ENCODE measurements at regions not wholly inside any gene's neighbourhood (a gene's known extent, or its start where the extent isn't known, plus 50 kb on each side); places are given as distances from the start of the nearest gene placed in this dataset.
"Not testable (repeated sequence)": the region's sequence is repeated elsewhere in the genome, so short reads cannot be mapped to it uniquely, and the experiment has no call there.

- no peak for DNase-seq (ENCODE audit: insufficient read length, low spot score)
- FAIRE-seq = no peak
Measured at GRCh38 chr5:116799401-116799800, 224.8 kb upstream of the SEMA6A start.

DNA sequence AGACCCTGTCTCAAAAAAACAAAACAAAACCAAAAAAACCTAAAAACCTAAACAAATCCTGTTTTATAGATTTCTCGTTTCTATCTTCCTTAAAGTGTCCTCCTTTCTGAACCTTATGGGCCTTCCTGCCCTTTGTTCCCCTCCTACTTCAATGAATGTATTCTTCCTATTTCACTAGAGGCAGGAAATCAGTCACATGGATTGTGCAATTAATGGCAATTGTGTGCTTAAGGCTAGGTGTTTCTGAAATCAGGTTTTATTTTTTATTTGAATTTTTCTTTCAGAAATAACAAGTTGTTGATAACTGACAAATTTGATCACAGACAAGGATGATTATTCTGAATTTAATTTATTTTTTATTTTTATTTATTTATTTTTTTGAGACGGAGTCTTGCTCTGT lies 220.6 kb upstream of the SEMA6A start:
- FAIRE-seq (no peak), DNase-seq (ENCODE audit: insufficient read length, low spot score) (no peak)

GRCh38 chr5:116789522-116789921 lies 214.9 kb upstream of the SEMA6A start:
- FAIRE-seq = no peak
- no peak for DNase-seq (ENCODE audit: insufficient read length, low spot score)

DNA sequence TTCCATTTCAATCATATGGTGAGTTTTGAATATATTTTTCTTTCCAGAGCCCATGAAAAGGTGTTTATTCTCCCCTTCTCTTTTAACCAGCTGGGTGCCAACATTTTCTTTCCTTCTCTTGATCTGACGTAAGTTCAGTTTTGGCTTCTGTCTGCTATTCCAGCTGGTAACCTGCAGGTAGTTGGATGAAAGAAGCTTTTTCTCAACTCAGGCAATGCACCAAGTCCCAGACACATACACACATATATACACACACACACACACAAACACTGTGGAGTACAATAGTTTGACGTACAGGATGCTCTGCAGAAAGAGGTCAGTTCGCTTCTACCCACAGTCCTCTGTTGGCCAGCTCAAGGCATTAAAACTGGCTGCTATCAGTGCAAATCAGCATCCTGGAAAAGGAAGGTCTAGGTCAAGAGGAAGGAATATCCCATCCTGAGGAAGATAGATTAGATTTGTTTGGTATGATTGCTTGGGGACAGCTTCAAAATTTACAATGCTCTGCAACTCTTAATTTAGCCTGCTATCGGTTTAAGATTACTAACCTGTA lies 214.3 kb upstream of the SEMA6A start:
- no peak for DNase-seq (ENCODE audit: insufficient read length, low spot score)
- no peak for FAIRE-seq

DNA sequence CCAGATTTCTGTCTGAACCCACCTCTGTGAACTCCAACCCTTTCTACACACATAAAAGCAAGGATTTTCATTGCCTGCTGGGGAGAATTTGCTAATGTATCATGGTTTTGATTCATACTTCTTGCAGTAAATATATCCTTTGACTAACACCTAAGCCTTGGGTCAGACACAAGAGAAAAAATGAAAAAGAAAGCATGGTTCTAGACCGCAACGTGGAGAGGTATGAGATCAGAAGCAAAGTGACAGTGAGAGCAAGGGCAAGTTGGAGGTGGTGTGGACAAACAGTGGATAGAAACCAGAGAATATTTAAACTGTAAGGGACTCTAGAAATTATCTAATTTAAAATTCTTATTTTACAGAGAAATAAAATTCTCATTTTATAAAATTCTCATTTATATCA lies 212.9 kb upstream of the SEMA6A start:
- DNase-seq (ENCODE audit: insufficient read length, low spot score) (no peak), FAIRE-seq (no peak)

DNA sequence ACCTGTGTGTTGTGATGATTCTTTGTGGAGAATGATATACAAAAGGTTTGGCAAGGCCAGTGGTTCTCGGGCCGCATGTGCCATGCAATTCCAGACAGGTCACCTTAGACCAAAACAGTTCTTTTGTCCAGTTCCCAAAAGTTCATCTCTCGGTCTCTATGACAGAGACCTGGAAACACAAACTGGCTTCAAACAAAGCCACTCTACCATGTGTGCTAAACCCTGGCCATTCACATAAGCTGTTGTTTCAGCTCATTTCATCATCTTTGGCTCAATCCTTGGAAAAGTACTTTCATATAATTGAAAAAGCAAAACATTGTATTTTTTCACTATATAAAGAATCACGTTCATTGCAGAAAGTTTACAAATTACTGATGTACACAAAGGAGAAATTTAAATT lies 210.5 kb upstream of the SEMA6A start:
- FAIRE-seq = no peak
- no peak for DNase-seq (ENCODE audit: insufficient read length, low spot score)

- FAIRE-seq (no peak), DNase-seq (ENCODE audit: insufficient read length, low spot score) (no peak)
Measured at GRCh38 chr5:116779846-116780245, 205.2 kb upstream of the SEMA6A start.

GRCh38 chr5:116778651-116779280 lies 204.1 kb upstream of the SEMA6A start:
- DNase-seq (ENCODE audit: insufficient read length, low spot score) = no peak
- no peak for FAIRE-seq

DNA sequence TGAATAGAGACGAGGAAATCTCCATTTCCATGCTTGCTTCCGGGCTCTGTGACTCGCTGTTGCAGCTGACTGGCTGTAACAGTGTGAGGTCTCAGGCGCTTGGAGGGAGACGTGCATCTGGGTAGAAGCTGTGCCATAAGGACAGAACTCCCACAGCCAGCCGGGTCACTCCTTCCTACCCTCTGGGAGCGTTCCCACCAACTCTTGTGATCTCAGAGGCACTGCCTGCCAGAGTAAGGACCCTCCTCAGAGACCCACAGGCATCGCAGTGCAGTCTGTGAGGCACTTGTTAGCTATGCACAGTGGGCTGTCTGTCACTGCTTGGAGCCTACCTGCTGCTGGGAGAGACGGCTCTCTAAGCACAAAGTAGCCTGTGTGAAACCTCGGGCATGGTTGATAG lies 203.4 kb upstream of the SEMA6A start:
- FAIRE-seq = no peak
- no peak for DNase-seq (ENCODE audit: insufficient read length, low spot score)

DNA sequence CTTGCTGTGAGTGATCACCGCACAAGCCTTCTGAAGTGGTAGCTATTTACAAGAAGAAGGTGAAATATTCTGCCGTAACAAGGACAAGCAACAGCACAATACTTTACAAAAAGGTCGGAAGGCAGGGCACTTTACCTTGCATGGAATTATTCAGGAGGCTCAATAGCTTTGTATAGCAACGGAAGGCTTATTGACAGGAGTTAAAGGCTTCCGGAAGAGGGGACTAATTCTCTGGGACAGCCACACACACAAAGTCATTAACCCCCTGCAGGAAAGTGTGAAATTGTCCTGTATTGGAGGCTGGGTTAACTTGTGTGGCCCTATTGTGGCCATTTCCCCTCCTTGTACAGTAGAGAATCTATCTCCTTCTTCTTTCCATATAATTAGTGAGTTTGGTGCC lies 199.3 kb upstream of the SEMA6A start:
- DNase-seq (ENCODE audit: insufficient read length, low spot score) (no peak), FAIRE-seq (no peak)

DNA sequence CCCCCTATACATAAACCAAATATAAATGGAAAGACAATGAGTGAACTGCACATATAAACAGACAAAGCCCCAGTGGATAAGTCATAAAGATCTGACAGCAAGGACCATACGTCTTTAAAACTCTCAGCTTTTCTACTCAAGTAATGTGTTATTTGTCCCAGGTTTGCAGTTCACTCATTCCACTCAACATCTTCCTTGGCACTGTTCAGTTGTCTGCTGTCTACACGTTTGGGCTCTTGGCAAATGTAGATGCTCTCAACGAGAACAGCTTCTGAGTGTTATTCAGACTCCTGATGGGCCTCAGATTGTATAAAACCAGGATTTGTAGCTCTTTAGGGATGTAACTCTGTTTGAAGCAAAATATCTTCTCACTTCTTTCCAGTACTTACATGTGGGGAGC lies 198.2 kb upstream of the SEMA6A start:
- DNase-seq (ENCODE audit: insufficient read length, low spot score) = no peak
- no peak for FAIRE-seq

GRCh38 chr5:116772152-116772501 lies 197.5 kb upstream of the SEMA6A start:
- DNase-seq (ENCODE audit: insufficient read length, low spot score) = no peak
- no peak for FAIRE-seq

- DNase-seq (ENCODE audit: insufficient read length, low spot score) (no peak), FAIRE-seq (no peak)
Measured at GRCh38 chr5:116771466-116772151, 197.0 kb upstream of the SEMA6A start.

GRCh38 chr5:116769953-116770352 lies 195.3 kb upstream of the SEMA6A start:
- not testable (repeated sequence) for FAIRE-seq; DNase-seq (ENCODE audit: insufficient read length, low spot score)

- FAIRE-seq (no peak), DNase-seq (ENCODE audit: insufficient read length, low spot score) (no peak)
Measured at GRCh38 chr5:116769470-116769869, 194.8 kb upstream of the SEMA6A start.

GRCh38 chr5:116766470-116766947 lies 191.9 kb upstream of the SEMA6A start:
- peak; percentile 21 for FAIRE-seq
- DNase-seq (ENCODE audit: insufficient read length, low spot score) = peak; percentile 23

DNA sequence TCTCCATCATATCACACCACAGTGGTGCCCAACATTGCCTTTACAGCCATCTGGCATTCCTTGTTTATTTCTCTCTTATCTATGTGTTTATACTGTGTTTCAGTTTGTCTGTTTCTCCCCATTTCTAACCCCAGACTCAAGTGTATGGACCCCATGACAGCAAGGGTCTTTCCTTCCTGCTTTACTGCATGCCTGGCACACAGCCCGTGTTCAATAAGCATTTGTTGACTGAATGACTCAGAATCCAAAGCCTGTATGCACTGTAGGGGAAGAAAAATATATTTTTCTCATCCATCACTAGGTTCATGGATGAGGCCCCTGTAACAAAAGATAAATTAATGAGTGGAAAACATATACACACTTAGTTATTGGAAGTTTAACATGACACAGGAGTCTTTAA lies 190.8 kb upstream of the SEMA6A start:
- no peak for FAIRE-seq

DNA sequence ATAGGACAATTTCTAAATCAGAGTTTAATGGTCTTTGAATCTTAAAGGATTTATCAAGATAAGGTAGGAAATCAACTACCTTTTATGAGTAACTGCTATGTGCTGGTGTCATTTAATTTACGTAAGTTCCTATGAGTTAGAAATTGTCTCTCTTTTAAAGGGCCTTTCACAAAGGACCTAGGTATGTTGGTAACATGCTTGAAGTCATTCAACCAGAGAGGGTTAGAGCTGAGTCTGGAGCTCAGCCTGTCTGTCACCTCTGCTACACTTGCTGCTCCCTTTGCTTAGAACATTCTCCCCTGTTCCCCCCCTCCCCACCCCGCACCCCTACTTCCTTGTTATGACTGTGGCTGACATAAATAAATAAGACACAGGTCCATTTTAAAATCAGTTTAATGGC lies 190.3 kb upstream of the SEMA6A start:
- FAIRE-seq (peak; percentile 73), DNase-seq (ENCODE audit: insufficient read length, low spot score) (no peak)

More for the DNA sequence above, 190.8 kb upstream of the SEMA6A start:
- DNase-seq (ENCODE audit: insufficient read length, low spot score) = no peak

DNA sequence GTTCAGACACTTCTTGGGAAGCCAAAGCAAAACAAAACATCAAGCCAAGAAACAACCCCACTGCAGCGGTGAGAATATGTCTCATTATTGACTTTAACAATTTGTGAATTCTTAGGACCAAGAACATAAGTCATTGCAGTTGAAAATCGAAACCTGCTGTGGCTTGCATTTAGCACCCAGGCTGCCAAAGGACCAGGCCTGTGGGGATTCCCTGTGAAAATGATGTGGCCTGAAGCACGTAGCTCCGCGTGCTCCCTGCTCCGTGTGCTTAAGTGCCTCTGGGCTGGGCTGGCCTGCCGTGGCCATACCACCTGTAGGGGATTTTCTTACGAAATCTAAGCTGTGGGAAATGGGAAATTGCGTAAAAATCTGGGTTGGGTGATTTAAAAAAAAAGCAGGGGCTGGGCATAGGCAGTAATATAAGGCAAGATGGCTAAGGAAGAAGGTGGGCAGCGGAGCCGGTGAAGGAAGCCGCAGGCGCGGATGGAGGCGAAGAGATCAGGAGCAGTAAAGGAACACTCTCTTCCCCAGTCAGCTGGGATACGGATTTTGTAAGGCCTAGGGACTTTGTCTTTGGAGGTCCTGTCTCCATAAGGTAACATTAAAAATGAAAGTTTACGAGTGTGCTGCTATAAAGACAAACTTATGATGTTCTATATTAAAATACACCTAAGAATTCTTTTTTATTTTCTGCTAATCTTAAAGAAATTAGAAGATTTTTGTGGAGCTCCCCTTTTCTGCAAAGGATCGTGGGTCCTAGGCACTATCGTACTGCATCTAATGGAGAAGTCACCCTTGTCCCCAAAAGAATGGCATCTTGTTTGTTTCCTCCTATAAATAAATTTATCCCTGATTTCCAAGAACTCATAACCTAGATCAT lies 189.6 kb upstream of the SEMA6A start:
- peak; percentile 96 for FAIRE-seq
- peak; percentile 28 for DNase-seq (ENCODE audit: insufficient read length, low spot score)

GRCh38 chr5:116759860-116760640 lies 185.4 kb upstream of the SEMA6A start:
- FAIRE-seq (no peak), DNase-seq (ENCODE audit: insufficient read length, low spot score) (no peak)

DNA sequence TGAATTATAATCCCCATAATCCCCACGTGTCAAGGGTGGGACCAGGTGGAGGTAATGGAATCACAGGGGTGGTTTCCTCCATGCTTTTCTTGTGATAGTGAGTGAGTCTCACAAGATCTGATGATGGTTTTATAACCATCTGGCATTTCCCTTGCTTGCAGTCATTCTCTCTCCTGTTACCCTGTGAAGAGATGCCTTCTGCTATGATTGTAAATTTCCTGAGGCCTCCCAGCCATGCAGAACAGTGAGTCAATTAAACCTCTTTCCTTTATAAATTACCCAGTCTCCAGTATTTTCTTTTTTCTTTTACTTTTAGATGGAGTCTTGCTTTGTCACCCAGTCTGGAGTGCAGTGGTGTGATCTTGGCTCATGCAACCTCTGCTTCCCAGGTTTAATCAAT lies 182.7 kb upstream of the SEMA6A start:
- DNase-seq (ENCODE audit: insufficient read length, low spot score) = no peak
- FAIRE-seq = no peak
